CD4-positive, alpha-beta T cell (primary cell): ENCODE measurements at regions not wholly inside any gene's neighbourhood (a gene's known extent, or its start where the extent isn't known, plus 50 kb on each side); places are given as distances from the start of the nearest gene placed in this dataset.

Experiments used
- ATAC-seq: fragments of 200-7000 bp; cut with Tn5 transposase; one replicate; pipeline ENCODE4 v1.10.0; 2022; ENCODE audit warnings: mild to moderate bottlenecking; ENCODE audit not compliant: poor library complexity
- CTCF ChIA-PET: fragments of 350-600 bp; sonication (Branson Sonifier 250); formaldehyde crosslinking; loops from one replicate; lab custom pipeline; 2021; ENCODE audit warnings: antibody characterized with exemption, inconsistent platforms; lab: Charles Lee
- POLR2A ChIA-PET: fragments of 350-600 bp; sonication (Branson Sonifier 250); formaldehyde crosslinking; loops from one replicate; lab custom pipeline; 2021; ENCODE audit warnings: antibody characterized with exemption, inconsistent platforms; lab: Charles Lee
- DNase-seq, 14 experiments: peaks; one replicate each; pipeline ENCODE4 v3.0.0-alpha.2; 2013 to 2020; ENCODE audit warnings: mixed read lengths in 2 of 14
- H3K27ac ChIP-seq, 2 donors: one replicate each; pipeline versions ENCODE4 v1.5.1 to v1.7.0; 2013; ENCODE audit warnings: low read length in 2 of 2, low read depth in 1 of 2, mild to moderate bottlenecking in 1 of 2
- H3K27me3 ChIP-seq, 2 experiments: 1 replicate in 1 of 2; 2 replicates in 1 of 2; pipeline versions ENCODE4 v1.6.1 to v1.7.0; 2013; ENCODE audit warnings: low read length in 2 of 2, control low read depth in 1 of 2, mild to moderate bottlenecking in 1 of 2, moderate library complexity in 1 of 2; ENCODE audit not compliant: insufficient read depth in 2 of 2, control insufficient read depth in 1 of 2
- H3K36me3 ChIP-seq: one replicate; pipeline ENCODE4 v1.6.1; 2013; ENCODE audit warnings: low read length, control low read depth; ENCODE audit not compliant: insufficient read depth
- H3K4me1 ChIP-seq: one replicate; pipeline ENCODE4 v1.6.1; 2013; ENCODE audit warnings: low read length, control low read depth; ENCODE audit not compliant: insufficient read depth
- H3K4me3 ChIP-seq: one replicate; pipeline ENCODE4 v1.5.1; 2013; ENCODE audit warnings: mild to moderate bottlenecking, low read length, moderate library complexity
- H3K9me3 ChIP-seq, 2 experiments: 1 replicate in 1 of 2; 2 replicates in 1 of 2; pipeline versions ENCODE4 v1.6.1 to v1.7.0; 2013; ENCODE audit warnings: low read length in 2 of 2, mild to moderate bottlenecking in 2 of 2, control low read depth in 1 of 2, moderate library complexity in 1 of 2; ENCODE audit not compliant: control insufficient read depth in 1 of 2, insufficient read depth in 1 of 2
- H3K27ac Mint-ChIP-seq: one replicate; pipeline ENCODE4 v1.8.0; 2020; ENCODE audit warnings: mixed read lengths
- H3K27me3 Mint-ChIP-seq: one replicate; pipeline ENCODE4 v1.8.0; 2021; ENCODE audit warnings: mixed read lengths
- H3K36me3 Mint-ChIP-seq: one replicate; pipeline ENCODE4 v1.8.0; 2021; ENCODE audit warnings: low read depth, mixed read lengths
- H3K4me1 Mint-ChIP-seq: one replicate; pipeline ENCODE4 v1.8.0; 2021; ENCODE audit warnings: low read depth, mixed read lengths
- H3K4me3 Mint-ChIP-seq: one replicate; pipeline ENCODE4 v1.8.0; 2020; ENCODE audit warnings: mild to moderate bottlenecking, mixed read lengths
- H3K9me3 Mint-ChIP-seq: one replicate; pipeline ENCODE4 v1.8.0; 2020; ENCODE audit warnings: mixed read lengths
- CTCF ChIP-seq: fragments of 200-600 bp; IDR thresholded peaks from one replicate; pipeline ENCODE4 v1.8.0; 2022; ENCODE audit warnings: antibody characterized with exemption, mild to moderate bottlenecking
- intact Hi-C, 2 experiments: fragments of 100-400 bp; cut with DNase I in 1 of 2; cut with micrococcal nuclease in 1 of 2; formaldehyde crosslinking; loops; one replicate each; pipeline versions ENCODE4 v1.15.1 to v1.9.0; 2023 to 2025; cut with DNase I, micrococcal nuclease

- ChIA-PET POLR2A (no interaction called here), CTCF (no interaction called here)
- intact Hi-C loops, result no loop called here
- DNase-seq (no peak), ATAC-seq (no peak)
- TF ChIP-seq CTCF, result no peak
- Mint-ChIP-seq H3K9me3 (peaks cover 7% of the 10 kb centered on the region), H3K27ac (no peak overlapping the region), H3K4me3 (no peak overlapping the region), H3K4me1 (no peaks in the 10 kb centered on the region), H3K27me3 (no peaks in the 10 kb centered on the region), H3K36me3 (no peaks in the 10 kb centered on the region)
- no peak overlapping the region for H3K27ac ChIP-seq
- no peaks in the 10 kb centered on the region for H3K36me3 ChIP-seq
- no peaks in the 10 kb centered on the region for H3K27me3 ChIP-seq
- no peak overlapping the region for H3K4me3 ChIP-seq
- peaks cover 0 to 5% of the 10 kb centered on the region in 2 experiments for H3K9me3 ChIP-seq
- H3K4me1 ChIP-seq, result no peaks in the 10 kb centered on the region
These were observed 346.7 kb upstream of the PRICKLE1 start for GRCh38 chr12:42936260-42936659.

- DNase-seq (no peak), ATAC-seq (no peak)
- Histone ChIP-seq H3K9me3 (peaks cover 0 to 5% of the 10 kb centered on the region in 2 experiments), H3K4me1 (no peaks in the 10 kb centered on the region), H3K27ac (no peak overlapping the region), H3K4me3 (no peak overlapping the region), H3K36me3 (no peaks in the 10 kb centered on the region), H3K27me3 (no peaks in the 10 kb centered on the region)
- TF ChIP-seq CTCF, result no peak
- Mint-ChIP-seq H3K36me3 (no peaks in the 10 kb centered on the region), H3K9me3 (peaks cover 5% of the 10 kb centered on the region), H3K27me3 (no peaks in the 10 kb centered on the region), H3K4me3 (no peak overlapping the region), H3K4me1 (no peaks in the 10 kb centered on the region), H3K27ac (no peak overlapping the region)
- intact Hi-C loops, result no loop called here
- POLR2A ChIA-PET, result no interaction called here
- CTCF ChIA-PET, result no interaction called here
These were observed 346.2 kb upstream of the PRICKLE1 start for GRCh38 chr12:42935756-42936155.

GRCh38 chr12:42935090-42935489, 345.5 kb upstream of the PRICKLE1 start:
- intact Hi-C loops, result no loop called here
- DNase-seq (no peak), ATAC-seq (no peak)
- Histone ChIP-seq H3K36me3 (no peaks in the 10 kb centered on the region), H3K4me1 (no peaks in the 10 kb centered on the region), H3K27ac (no peak overlapping the region), H3K27me3 (no peaks in the 10 kb centered on the region), H3K9me3 (peaks cover 0 to 5% of the 10 kb centered on the region in 2 experiments), H3K4me3 (no peak overlapping the region)
- Mint-ChIP-seq H3K4me1 (no peaks in the 10 kb centered on the region), H3K27me3 (no peaks in the 10 kb centered on the region), H3K27ac (no peak overlapping the region), H3K4me3 (no peak overlapping the region), H3K9me3 (peaks cover 5% of the 10 kb centered on the region), H3K36me3 (no peaks in the 10 kb centered on the region)
- TF ChIP-seq CTCF, result no peak
- POLR2A ChIA-PET, result no interaction called here
- CTCF ChIA-PET, result no interaction called here
